GM21360 (cell line): ENCODE measurements at regions not wholly inside any gene's neighbourhood (a gene's known extent, or its start where the extent isn't known, plus 50 kb on each side); places are given as distances from the start of the nearest gene placed in this dataset.

ENCODE experiments used
- ATAC-seq: cut with Tn5 transposase; IDR thresholded peaks from one replicate; pipeline ENCODE4 v1.9.1; 2021; ENCODE audit warnings: mild to moderate bottlenecking, moderate library complexity; ENCODE audit not compliant: unreplicated experiment

DNA sequence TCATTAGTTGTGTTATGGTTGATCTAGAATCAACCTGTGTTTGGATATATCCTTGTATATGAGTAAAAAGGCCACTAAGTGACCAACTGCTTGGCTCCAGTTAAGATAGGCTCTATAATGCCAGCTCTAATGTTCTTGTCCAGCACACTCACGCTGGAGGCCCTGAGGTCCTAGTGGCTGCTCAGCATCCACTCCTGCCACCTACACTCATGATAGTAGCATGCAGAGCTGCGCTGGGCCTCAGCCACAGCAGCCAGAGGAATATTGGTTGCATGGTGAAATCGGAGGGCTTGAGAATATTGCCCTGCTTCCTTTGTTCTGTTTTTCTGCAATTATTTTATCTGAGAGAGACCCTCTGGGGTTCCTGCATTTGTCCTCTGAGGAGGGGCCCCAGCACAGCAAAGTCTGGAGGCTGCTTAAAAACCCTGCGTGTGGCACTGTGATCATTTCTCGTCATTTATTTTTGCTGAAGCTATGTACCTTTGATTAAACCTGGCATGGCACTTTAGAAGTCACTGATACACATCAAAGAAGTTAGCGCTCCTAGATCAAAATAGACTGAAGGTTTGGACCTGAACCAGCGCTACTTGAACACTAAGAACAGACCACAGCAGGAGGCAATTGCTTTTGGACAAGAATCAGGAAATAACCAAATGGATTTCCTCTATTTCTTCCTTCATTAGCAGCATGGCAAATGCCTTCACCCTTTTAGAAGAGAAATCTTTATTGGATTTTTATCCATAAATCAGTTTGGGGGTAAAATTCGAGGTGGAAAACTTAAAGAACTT is 398.4 kb upstream of the ID4 start:
- ATAC-seq = no peak

DNA sequence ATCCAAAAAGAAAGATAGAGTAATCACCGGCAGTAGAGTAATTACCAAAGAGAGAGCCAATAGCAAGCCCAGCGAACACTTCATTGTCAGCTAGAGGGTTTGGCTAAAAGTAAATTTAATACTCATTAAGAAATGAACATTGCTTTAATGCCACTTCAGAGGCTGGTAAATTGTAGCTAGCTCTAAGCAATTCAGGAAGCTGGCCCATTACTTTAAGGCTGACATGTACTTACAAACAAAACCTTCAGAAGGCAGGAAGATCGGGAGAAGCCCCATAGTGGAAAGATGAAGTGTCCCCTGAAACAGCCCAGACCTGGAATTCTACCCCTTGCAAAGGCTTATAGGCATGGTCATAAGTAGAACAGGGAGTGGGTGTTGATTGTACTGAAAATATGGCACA is 396.6 kb upstream of the ID4 start:
- ATAC-seq = no peak

- no peak for ATAC-seq
Observed at GRCh38 chr6:19443411-19443810, 393.8 kb upstream of the ID4 start.

- no peak for ATAC-seq
Observed at GRCh38 chr6:19444041-19444440, 393.1 kb upstream of the ID4 start.

- no peak for ATAC-seq
Observed at GRCh38 chr6:19444481-19444880, 392.7 kb upstream of the ID4 start.

DNA sequence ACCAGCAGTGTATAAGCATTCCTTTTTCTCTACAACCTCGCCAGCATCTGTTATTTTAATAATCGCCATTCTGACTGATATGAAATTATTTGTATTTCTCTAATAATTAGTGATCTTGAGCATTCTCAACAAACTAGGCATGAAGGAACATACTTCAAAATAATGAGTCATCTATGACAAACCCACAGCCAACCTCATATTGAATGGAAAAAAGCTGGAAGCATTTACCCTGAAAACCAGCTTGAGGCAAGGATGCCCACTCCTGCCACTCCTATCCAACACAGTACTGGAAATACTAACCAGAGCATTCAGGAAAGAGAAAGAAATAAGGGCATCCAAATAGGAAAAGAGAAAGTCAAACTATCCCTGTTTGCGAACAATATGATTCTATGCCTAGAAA is 390.6 kb upstream of the ID4 start:
- no peak for ATAC-seq

DNA sequence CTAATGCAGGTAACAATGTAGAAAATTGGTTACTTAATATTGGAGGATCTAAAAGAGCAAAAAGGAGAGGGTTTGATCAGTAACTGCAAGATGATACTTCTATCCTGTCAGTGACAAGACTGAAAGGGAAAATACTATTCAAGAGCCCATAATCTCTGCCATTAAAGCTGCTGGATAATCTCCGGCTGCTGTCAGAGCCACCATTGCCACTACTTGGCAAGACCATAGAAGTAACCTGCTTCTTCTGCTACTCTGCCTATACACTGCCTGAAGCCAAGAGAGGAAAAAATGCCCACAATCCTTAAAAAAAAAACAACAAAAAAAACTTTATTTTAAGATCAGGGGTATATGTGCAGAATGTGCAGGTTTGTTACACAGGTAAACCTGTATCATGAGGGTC is 386.5 kb upstream of the ID4 start:
- no peak for ATAC-seq

DNA sequence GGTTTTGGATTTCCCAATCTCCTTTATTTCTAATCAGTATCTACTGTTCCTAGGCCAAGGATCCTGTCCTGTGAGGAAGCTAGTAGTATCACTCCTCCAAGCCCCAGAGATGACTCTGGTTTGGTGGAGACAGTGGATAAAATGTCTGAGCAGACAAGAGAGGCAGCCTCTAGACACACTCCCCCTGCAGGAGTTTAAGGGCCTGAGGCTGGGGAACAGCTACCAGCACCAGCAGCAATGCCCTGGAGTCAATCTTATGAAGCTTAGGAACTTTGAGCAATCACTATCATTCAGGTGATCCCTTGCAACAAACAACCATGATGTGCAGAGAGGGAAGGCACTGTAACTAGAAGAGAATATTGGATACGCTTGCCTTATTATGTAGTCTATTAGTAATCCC is 384.7 kb upstream of the ID4 start:
- ATAC-seq = no peak

- no peak for ATAC-seq
Observed at GRCh38 chr6:19454001-19454720, 383.0 kb upstream of the ID4 start.

DNA sequence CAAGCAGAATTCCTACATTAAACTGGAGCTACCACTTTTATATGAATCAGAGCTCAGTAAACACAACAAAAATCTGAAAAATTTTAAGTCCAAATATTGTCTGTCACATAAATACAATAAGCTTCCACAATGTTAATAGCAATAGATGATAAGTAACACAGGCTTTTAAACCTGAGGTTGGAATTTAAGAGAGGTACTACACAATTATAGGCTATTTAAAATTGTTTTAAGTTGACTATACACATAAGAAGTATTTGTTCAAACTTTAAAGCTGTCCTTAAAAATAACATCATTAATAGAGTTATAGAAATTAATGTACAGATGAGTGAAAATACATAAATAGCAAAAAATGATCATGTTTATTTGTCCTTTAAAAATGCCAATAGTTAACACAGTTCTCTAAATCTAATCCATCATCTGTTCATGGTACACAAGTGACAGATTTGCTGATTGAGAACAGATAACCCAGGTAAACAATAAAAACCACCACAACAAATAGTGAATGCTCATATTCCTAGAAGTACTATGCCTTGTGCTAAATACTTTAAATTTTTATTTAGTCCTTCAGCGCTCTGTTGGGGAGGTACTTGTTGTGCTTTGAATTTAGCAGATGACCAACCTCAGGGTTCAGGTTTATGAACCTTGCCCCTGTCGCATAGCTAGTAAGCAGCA is 382.3 kb upstream of the ID4 start:
- no peak for ATAC-seq

GRCh38 chr6:19463250-19463649 is 373.9 kb upstream of the ID4 start:
- ATAC-seq = no peak

GRCh38 chr6:19463925-19464324 is 373.2 kb upstream of the ID4 start:
- no peak for ATAC-seq

GRCh38 chr6:19465256-19465655 is 371.9 kb upstream of the ID4 start:
- no peak for ATAC-seq

GRCh38 chr6:19465760-19466159 is 371.4 kb upstream of the ID4 start:
- ATAC-seq = no peak

- no peak for ATAC-seq
Observed at GRCh38 chr6:19470333-19470732, 366.8 kb upstream of the ID4 start.

- no peak for ATAC-seq
Observed at GRCh38 chr6:19472153-19472552, 365.0 kb upstream of the ID4 start.

DNA sequence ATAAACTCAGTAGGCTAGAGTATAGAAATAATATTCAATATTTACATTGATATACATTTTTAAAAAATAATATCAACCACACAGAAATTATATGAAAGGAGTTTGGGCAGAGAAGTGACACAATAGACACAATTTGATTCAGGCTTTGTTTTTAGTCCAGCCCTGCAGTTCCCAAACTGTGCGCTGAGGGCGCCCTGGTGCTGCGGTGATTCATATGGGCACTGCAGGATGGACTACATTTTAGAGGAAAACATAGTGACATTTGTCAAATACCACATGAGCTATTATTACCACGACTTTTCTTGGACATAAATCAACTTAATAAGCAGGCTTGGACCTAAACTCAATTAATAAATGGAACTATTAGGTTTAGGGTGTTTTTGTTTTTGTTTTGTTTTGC is 364.3 kb upstream of the ID4 start:
- ATAC-seq = no peak

DNA sequence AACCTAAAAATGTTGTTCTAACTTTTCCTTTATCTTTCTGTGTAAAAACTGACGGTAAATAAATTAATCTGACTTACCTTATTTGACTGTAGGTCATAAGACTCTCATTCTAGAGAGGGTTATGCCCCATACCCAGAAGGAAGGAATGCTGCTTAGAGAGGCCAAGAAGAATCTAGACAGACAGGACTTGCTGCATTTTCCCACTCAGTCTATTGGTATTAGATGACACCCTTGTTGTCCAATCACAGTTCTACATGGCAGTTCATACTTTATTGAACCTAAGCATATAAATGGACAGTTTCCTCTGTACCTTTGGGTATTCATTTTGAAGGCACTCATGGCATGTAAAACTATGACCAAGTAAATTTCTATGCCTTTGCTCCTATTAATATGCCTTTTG is 359.6 kb upstream of the ID4 start:
- ATAC-seq = no peak

DNA sequence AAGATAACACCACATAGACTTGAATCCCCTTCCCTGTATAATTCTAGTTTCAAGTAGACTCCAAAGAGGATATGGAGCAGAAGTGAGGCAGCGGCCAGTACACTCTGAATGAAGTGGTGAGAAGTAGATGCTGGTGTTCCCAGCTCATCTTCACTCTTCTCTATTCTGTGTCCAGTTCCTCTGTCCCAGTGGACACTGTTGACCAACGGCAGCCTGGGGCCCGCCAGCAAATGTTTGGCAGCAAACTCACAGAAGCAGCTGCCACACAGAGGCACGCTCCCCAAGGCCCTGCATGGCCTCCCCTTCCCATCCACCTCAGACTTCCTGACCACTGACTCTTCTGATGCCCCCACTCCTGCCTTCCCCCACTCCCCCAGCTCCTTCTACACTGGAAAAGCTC is 358.9 kb upstream of the ID4 start:
- ATAC-seq = no peak

DNA sequence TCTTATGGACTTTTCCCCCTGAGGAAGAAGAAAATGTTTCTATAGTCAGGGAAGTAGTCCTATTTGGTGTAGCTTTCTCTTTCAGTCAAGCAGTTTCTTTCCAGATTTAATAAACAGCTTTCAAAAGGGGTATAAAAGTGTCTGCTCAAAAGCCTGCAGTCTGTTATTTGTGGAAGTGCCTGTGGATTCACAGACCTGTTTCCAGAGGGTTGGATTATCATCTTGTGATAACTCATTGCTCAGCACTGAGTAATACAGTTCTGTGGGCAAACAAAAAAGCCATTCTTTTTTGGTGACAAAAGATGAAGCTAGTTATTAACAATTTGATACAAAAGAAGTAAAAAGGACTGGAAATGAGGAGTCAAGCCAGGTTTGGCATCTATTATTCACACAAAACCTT is 358.2 kb upstream of the ID4 start:
- no peak for ATAC-seq

- ATAC-seq = no peak
Observed at GRCh38 chr6:19479551-19479950, 357.6 kb upstream of the ID4 start.
